GM23248 (cell line): ENCODE measurements at regions not wholly inside any gene's neighbourhood (a gene's known extent, or its start where the extent isn't known, plus 50 kb on each side); places are given as distances from the start of the nearest gene placed in this dataset.
A peak's percentile ranks its signal among the peaks of the same experiment; 100 is the strongest.

Experiments
- DNase-seq: peaks from one replicate; pipeline ENCODE4 v3.0.0-alpha.2; 2015
- H2AFZ ChIP-seq: fragments of 200-600 bp; sonication (generic); 2 replicates; pipeline ENCODE4 v1.6.1; 2016; ENCODE audit warnings: antibody characterized with exemption
- H3F3A ChIP-seq: fragments of 200-600 bp; sonication (generic); 2 replicates; pipeline ENCODE4 v1.6.1; 2016; ENCODE audit warnings: mild to moderate bottlenecking, antibody characterized with exemption, mixed run types; ENCODE audit not compliant: insufficient read depth
- H3K27ac ChIP-seq: fragments of 200-600 bp; sonication (generic); 2 replicates; pipeline ENCODE4 v1.5.1; 2016; ENCODE audit warnings: mild to moderate bottlenecking
- H3K27me3 ChIP-seq: fragments of 200-600 bp; sonication (generic); replicated peaks from 2 replicates; pipeline ENCODE4 v1.6.1; 2016; ENCODE audit warnings: mild to moderate bottlenecking; ENCODE audit not compliant: insufficient read depth
- H3K36me3 ChIP-seq: fragments of 200-600 bp; sonication (generic); 2 replicates; pipeline ENCODE4 v1.6.1; 2016; ENCODE audit warnings: low read depth, mild to moderate bottlenecking
- H3K4me1 ChIP-seq: fragments of 200-600 bp; sonication (generic); 2 replicates; pipeline ENCODE4 v1.6.1; 2016; ENCODE audit warnings: mild to moderate bottlenecking; ENCODE audit not compliant: insufficient read depth
- H3K4me2 ChIP-seq: fragments of 200-600 bp; sonication (generic); one replicate; pipeline ENCODE4 v1.6.1; 2016; ENCODE audit warnings: mild to moderate bottlenecking; ENCODE audit not compliant: unreplicated experiment
- H3K4me3 ChIP-seq: fragments of 200-600 bp; sonication (generic); 2 replicates; pipeline ENCODE4 v1.5.1; 2016; ENCODE audit warnings: mild to moderate bottlenecking
- H3K79me2 ChIP-seq: fragments of 200-600 bp; sonication (generic); 2 replicates; pipeline ENCODE4 v1.6.1; 2016; ENCODE audit warnings: mild to moderate bottlenecking; ENCODE audit not compliant: insufficient read depth
- H3K9ac ChIP-seq: fragments of 200-600 bp; sonication (generic); 2 replicates; pipeline ENCODE4 v1.6.1; 2016; ENCODE audit warnings: mild to moderate bottlenecking
- H3K9me2 ChIP-seq: fragments of 200-600 bp; sonication (generic); 2 replicates; pipeline ENCODE4 v1.6.1; 2016; ENCODE audit warnings: mixed run types, mild to moderate bottlenecking, moderate library complexity; ENCODE audit not compliant: insufficient read depth
- H3K9me3 ChIP-seq: fragments of 200-600 bp; sonication (generic); one replicate; pipeline ENCODE4 v1.6.1; 2017; ENCODE audit warnings: low read depth
- H4K20me1 ChIP-seq: fragments of 200-600 bp; sonication (generic); 2 replicates; pipeline ENCODE4 v1.6.0; 2016; ENCODE audit not compliant: insufficient read depth
- EZH2 ChIP-seq: fragments of 200-600 bp; sonication (generic); IDR thresholded peaks from 2 replicates; pipeline ENCODE4 v1.6.1; 2018; ENCODE audit warnings: antibody characterized with exemption, mild to moderate bottlenecking; ENCODE audit not compliant: insufficient read depth, poor library complexity, severe bottlenecking
- EZH2phosphoT487 ChIP-seq: fragments of 200-600 bp; sonication (generic); IDR thresholded peaks from 2 replicates; pipeline ENCODE4 v1.6.1; 2018; ENCODE audit warnings: antibody characterized with exemption, moderate library complexity, mild to moderate bottlenecking, low read depth; ENCODE audit not compliant: insufficient read depth
- WGBS, 2 experiments: methylation state at CpG; one replicate each; pipeline ENCODE4 v1.1.6; 2015 to 2017; ENCODE audit warnings: low lambda C conversion rate in 2 of 2, low coverage in 1 of 2; ENCODE audit errors: missing lambda C conversion rate in 2 of 2; 5-methylcytosine and 5-hydroxymethylcytosine counted together
- in situ Hi-C: fragments of 300-500 bp; cut with MboI; formaldehyde crosslinking; loops from 2 replicates; pipeline ENCODE4 v1.15.0; 2020

DNA sequence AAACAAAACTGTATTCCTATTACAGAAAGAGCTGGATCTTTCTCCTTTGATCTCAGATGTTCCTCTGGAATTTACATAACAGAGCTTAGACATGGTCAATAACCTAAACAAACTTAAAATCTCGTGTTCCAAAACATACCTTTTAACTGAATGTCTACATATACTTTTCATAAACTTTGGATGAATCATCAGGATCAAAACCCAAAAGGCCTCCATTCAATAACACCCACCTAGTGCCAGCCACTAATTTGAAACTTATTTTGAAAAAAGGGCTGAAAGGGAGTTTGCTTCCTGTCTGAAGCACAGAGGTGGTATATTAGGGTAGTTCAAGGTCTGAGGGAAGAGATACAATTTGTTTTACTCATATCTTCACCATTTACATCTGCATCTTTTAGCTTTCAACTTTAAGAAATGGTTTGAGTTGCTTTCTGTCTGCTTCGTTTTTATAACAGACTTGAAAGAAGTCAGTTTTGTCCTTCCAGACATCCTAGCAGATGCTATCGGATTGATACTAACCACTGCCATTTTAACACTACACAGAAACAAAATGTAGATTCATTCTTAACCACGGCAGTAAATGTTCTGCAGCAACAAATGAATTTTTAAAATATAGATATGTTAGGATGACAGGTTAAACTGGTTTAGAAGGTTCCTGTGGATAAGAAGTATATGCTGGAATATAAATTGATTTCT, 242.8 kb upstream of the DKK2 start:
- Histone ChIP-seq H3K4me1 (peaks cover 35% of the 10 kb centered on the region), H3K36me3 (no peaks in the 10 kb centered on the region), H3F3A (peaks cover 18% of the 10 kb centered on the region), H3K27ac (peak overlapping the region; percentile 7; the same call in 1 of the 2 replicates), H4K20me1 (no peaks in the 10 kb centered on the region), H3K9me3 (no peaks in the 10 kb centered on the region), H2AFZ (peak overlapping the region; percentile 43), H3K79me2 (no peaks in the 10 kb centered on the region), H3K27me3 (no peaks in the 10 kb centered on the region), H3K4me2 (peak overlapping the region; percentile 34), H3K9ac (no peak overlapping the region), H3K9me2 (no peaks in the 10 kb centered on the region), H3K4me3 (no peak overlapping the region)
- peak; percentile 36 for DNase-seq
- 48 to 51% methylated on average over 4 of the region's 4 CpGs for WGBS, 2 experiments
- TF ChIP-seq EZH2 (no peak), EZH2phosphoT487 (no peak)
- in situ Hi-C loops = no loop called here

GRCh38 chr4:107276052-107276451, 239.9 kb upstream of the DKK2 start:
- no peaks in the 10 kb centered on the region for H3K36me3 ChIP-seq
- no peak for TF ChIP-seq EZH2
- no peak for TF ChIP-seq EZH2phosphoT487
- H3K4me1 ChIP-seq = peaks cover 27% of the 10 kb centered on the region
- no peaks in the 10 kb centered on the region for H3K9me3 ChIP-seq
- no peak for DNase-seq
- no peaks in the 10 kb centered on the region for H3K27me3 ChIP-seq
- no peak overlapping the region for H3K4me3 ChIP-seq
- H3K9ac ChIP-seq = no peak overlapping the region
- H3K79me2 ChIP-seq = no peaks in the 10 kb centered on the region
- H3K27ac ChIP-seq = no peak overlapping the region
- H4K20me1 ChIP-seq = no peaks in the 10 kb centered on the region
- peaks cover 16% of the 10 kb centered on the region for H3F3A ChIP-seq
- H2AFZ ChIP-seq = no peak overlapping the region
- H3K9me2 ChIP-seq = no peaks in the 10 kb centered on the region
- H3K4me2 ChIP-seq = no peak overlapping the region
- in situ Hi-C loops = no loop called here

DNA sequence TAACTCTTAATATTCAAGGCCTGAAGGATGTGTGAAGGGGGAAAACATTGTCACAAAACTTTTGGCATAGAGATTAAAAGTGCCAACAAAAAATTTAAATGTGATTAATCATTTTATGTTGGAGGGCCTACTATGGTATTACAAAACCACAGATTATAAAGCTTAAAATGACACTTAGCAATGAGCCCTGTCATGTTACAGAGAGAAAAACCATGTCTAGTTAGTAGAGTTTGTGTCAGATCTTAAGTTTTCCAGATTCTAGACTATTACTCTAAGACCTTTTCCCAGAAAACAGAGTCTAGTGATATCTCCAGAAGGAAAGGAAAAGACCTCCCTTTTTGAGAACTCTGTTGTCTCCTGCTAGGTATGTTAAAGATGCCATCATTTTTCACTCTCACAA, 239.1 kb upstream of the DKK2 start:
- peaks cover 21% of the 10 kb centered on the region for H3K4me1 ChIP-seq
- no peak overlapping the region for H2AFZ ChIP-seq
- no peaks in the 10 kb centered on the region for H3K9me3 ChIP-seq
- no peaks in the 10 kb centered on the region for H4K20me1 ChIP-seq
- H3K36me3 ChIP-seq = no peaks in the 10 kb centered on the region
- H3K27me3 ChIP-seq = no peaks in the 10 kb centered on the region
- H3K4me3 ChIP-seq = no peak overlapping the region
- no peak overlapping the region for H3K4me2 ChIP-seq
- H3F3A ChIP-seq = peaks cover 16% of the 10 kb centered on the region
- in situ Hi-C loops = no loop called here
- no peak overlapping the region for H3K9ac ChIP-seq
- H3K27ac ChIP-seq = no peak overlapping the region
- no peak for DNase-seq
- TF ChIP-seq EZH2 = no peak
- no peak for TF ChIP-seq EZH2phosphoT487
- H3K9me2 ChIP-seq = no peaks in the 10 kb centered on the region
- H3K79me2 ChIP-seq = no peaks in the 10 kb centered on the region

DNA sequence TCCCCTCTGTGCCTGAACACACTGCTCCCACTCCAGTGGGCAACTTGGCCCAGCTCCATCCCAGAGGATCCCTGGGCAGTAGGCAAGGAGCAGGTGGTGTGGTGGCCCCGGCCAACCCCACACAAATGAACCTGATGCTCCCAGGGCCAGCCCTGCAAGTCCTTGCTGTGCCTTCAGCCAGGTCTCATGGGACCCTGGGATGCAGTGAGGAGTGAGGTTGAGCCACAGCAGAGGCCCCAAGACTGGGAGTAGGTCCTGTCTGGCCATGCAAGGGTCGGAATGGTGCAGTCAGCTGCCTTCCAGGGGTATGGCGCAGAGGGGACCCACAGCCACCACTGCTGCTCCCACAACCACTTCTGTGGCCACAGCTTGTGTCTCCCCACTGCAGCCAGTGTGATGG, 234.5 kb upstream of the DKK2 start:
- no peak for TF ChIP-seq EZH2phosphoT487
- TF ChIP-seq EZH2 = no peak
- Histone ChIP-seq H3K9me2 (no peaks in the 10 kb centered on the region), H3F3A (no peaks in the 10 kb centered on the region), H3K4me2 (no peak overlapping the region), H3K79me2 (no peaks in the 10 kb centered on the region), H4K20me1 (no peaks in the 10 kb centered on the region), H2AFZ (no peak overlapping the region), H3K27me3 (no peaks in the 10 kb centered on the region), H3K9me3 (no peaks in the 10 kb centered on the region), H3K27ac (no peak overlapping the region), H3K4me1 (no peaks in the 10 kb centered on the region), H3K9ac (no peak overlapping the region), H3K36me3 (no peaks in the 10 kb centered on the region), H3K4me3 (no peak overlapping the region)
- no peak for DNase-seq
- in situ Hi-C loops = no loop called here
- 86 to 92% methylated on average over 3 of the region's 3 CpGs for WGBS, 2 experiments

DNA sequence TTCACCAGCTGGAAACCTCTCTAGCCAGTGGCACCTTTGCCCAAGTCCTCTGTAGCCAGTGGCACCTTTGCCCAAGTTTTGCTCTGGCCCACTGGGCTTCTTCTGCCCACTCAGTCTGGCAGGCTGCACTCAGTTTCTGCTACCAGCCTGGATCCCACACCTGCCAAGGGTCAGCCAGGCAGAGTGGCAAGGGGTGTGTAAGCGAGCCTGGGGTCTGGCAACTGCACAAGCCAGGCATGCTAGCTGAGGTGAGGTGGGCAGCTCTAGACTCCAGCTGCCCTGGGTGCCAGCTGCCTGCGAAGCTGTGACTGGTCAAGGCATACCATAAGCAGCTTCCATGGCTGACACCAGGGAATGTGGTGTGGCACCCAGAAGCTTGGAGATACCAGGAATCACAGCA, 233.1 kb upstream of the DKK2 start:
- Histone ChIP-seq H3K4me1 (no peaks in the 10 kb centered on the region), H3K79me2 (no peaks in the 10 kb centered on the region), H3K36me3 (no peaks in the 10 kb centered on the region), H3K27me3 (no peaks in the 10 kb centered on the region), H3F3A (no peaks in the 10 kb centered on the region), H3K9me3 (no peaks in the 10 kb centered on the region), H3K4me3 (no peak overlapping the region), H3K4me2 (no peak overlapping the region), H3K9me2 (no peaks in the 10 kb centered on the region), H4K20me1 (no peaks in the 10 kb centered on the region), H3K27ac (no peak overlapping the region), H3K9ac (no peak overlapping the region), H2AFZ (no peak overlapping the region)
- WGBS, 2 experiments = 79 to 82% methylated on average over 2 of the region's 2 CpGs
- TF ChIP-seq EZH2 (no peak), EZH2phosphoT487 (no peak)
- in situ Hi-C loops = no loop called here
- no peak for DNase-seq
